ENCODE measurements at regions not wholly inside any gene's neighbourhood (a gene's known extent, or its start where the extent isn't known, plus 50 kb on each side); places are given as distances from the start of the nearest gene placed in this dataset.

GRCh38 chr11:80621871-80622270 lies 1181.0 kb upstream of the TENM4 start:
- TF ChIP-seq CTCF (IDR thresholded peaks at IDR 0.05) = no peak
- no peak for TF ChIP-seq POLR2A (IDR thresholded peaks at IDR 0.05)
